ENCODE measurements at regions not wholly inside any gene's neighbourhood (a gene's known extent, or its start where the extent isn't known, plus 50 kb on each side); places are given as distances from the start of the nearest gene placed in this dataset.

DNA sequence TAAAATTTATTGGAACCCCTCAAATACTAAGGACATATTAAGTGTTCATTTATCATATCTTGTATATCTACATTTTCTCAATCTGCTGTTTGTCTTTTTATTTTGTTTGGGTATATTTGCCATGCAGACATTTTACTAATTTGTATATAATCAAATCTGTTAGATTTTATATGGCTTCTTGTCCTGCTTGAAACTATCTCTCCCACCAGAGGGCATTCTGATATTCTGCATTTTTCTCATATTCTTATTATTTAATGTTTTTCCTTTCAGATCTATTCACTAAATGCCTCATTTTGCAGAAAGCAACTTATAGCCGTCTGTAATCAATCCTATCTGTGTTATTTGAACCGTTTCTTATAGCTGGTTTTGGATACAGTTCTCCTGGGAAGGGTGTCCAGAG lies 745.5 kb downstream of the LRRIQ3 start:
- TF ChIP-seq EZH2 (IDR thresholded peaks at IDR 0.05; ENCODE audit: insufficient read depth, poor library complexity, severe bottlenecking) (no peak), EZH2phosphoT487 (IDR thresholded peaks at IDR 0.05; ENCODE audit: insufficient read depth, low read depth) (no peak)
